ENCODE measurements at regions not wholly inside any gene's neighbourhood (a gene's known extent, or its start where the extent isn't known, plus 50 kb on each side); places are given as distances from the start of the nearest gene placed in this dataset.

DNA sequence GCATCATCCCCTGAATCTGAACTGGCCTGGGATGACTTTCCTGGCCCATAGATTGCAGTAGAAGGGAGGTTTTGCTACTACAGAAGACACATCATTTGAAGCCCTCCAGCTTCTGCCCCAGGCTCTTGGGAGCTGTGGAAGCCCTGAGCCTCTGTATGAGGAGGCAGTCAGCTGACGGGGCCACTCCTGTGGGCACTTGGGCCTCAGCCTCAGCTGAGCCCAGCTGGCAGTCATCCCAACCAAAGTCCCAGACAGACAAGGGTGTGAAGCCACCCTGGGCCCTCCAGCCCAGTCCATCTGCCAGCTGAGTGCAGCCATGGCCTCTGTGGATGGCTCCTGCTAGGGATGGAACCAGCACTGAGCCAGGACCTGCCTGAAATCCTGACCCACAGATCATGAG is 502.3 kb upstream of the HS6ST1 start:
- H3K4me3 Mint-ChIP-seq, result no peak overlapping the region

DNA sequence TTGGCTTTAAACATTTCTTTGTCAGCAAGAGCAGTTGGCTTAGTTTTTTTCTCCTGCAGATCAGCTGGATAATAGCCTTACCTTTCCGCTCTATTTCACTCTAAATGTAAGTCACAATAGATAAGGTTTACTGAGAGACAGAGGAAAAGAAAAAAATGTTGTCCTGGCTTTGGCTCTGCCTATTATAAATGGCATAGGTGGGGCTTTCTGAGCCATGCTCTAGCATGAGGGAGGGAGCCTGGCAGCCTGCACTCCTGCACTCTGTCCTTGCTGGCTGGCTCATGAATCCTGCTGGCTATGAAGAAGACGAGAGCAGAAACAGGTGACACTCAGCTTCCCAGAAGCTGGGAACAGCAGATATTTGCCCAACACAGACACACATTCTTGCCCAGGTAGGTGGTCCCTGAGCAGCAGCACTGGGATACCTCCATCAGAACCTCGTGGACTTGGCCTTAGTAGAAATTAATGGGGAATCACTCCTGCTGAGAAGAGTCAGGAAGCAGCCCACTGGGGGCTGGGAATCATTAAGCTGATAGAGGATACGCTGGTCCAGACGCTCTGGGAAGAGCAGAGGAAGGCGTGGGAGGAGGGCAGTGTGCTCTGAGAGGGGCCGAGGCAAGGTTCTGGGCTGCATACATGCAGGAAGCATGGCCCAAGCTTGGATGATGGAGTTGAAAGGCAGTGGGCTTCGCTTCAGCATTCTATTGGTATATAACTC is 514.4 kb upstream of the HS6ST1 start:
- Mint-ChIP-seq H3K9me3 (no peaks in the 10 kb centered on the region), H3K4me3 (no peak overlapping the region), H3K27ac (no peak overlapping the region), H3K4me1 (ENCODE audit: low read depth) (no peaks in the 10 kb centered on the region), H3K36me3 (ENCODE audit: insufficient read depth in 2 of 2) (no peaks in the 10 kb centered on the region), H3K27me3 (ENCODE audit: low read depth) (no peaks in the 10 kb centered on the region)
- DNase-seq, result no peak
- no peak for ATAC-seq (replicated peaks in 1 of 2)

More for the DNA sequence above, 502.3 kb upstream of the HS6ST1 start:
- no peak for ATAC-seq (replicated peaks in 1 of 2)
- H3K9me3 Mint-ChIP-seq, result peaks cover 0 to 3% of the 10 kb centered on the region in 2 donors
- no peak overlapping the region for H3K27ac Mint-ChIP-seq
- H3K36me3 Mint-ChIP-seq (ENCODE audit: insufficient read depth in 2 of 2), result no peaks in the 10 kb centered on the region
- H3K4me1 Mint-ChIP-seq (ENCODE audit: low read depth), result no peaks in the 10 kb centered on the region
- no peak for DNase-seq
- no peaks in the 10 kb centered on the region for H3K27me3 Mint-ChIP-seq (ENCODE audit: low read depth)

DNA sequence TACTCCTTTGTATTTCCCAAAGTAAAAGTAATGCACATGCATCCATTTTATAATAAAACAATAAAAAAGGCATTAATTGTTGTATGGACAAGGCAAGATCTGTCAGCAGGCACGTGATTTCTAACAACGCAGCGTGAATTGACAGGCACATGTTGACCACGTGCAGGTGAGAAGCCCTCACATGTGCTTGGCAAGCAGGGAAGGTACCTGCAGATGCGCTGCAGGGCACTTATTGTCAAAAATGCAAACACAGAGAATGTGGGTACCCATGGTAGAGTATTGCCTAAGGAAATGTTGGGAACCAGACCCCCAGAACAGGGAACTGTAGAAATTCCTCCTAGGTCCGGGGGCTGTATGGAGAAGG is 515.0 kb upstream of the HS6ST1 start:
- DNase-seq (no peak), ATAC-seq (replicated peaks in 1 of 2) (no peak)
- H3K9me3 Mint-ChIP-seq, result no peaks in the 10 kb centered on the region
- no peaks in the 10 kb centered on the region for H3K36me3 Mint-ChIP-seq (ENCODE audit: insufficient read depth in 2 of 2)
- H3K27ac Mint-ChIP-seq, result no peak overlapping the region
- H3K4me1 Mint-ChIP-seq (ENCODE audit: low read depth), result no peaks in the 10 kb centered on the region
- H3K4me3 Mint-ChIP-seq, result no peak overlapping the region
- H3K27me3 Mint-ChIP-seq (ENCODE audit: low read depth), result no peaks in the 10 kb centered on the region

DNA sequence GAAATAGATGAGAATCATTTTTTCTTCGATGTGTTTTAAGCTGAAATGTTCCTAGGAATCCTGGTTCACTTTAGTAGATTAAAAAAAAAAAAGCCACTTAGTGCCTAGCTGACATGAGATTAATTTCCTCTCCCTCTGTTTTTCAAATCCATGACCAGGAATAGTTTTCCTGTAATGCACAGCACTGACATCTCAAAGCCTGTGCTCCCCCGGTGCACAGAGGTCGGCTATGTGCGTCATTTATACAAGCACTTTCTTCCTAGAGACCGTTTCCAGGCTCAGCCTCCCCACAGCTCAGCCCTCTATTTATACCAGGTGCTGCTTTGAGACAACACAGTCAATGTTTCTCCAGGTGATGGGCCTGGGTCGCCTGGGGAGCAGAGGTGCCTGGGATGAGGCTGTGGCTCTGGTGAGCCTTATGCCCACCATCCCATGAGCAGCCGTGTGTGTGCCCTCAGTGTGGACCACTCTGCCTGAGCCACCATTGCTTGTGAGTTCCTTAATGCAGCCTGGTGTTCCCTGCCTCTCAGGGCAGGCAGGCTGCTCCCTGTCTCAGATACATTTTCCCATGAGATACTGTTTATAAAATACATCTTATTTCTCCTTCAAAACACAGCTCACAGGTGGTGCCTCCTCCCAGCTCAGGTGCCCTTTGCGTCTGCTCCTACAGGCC is 515.7 kb upstream of the HS6ST1 start:
- DNase-seq (no peak), ATAC-seq (replicated peaks in 1 of 2) (no peak)
- Mint-ChIP-seq H3K36me3 (ENCODE audit: insufficient read depth in 2 of 2) (no peaks in the 10 kb centered on the region), H3K27ac (no peak overlapping the region), H3K27me3 (ENCODE audit: low read depth) (peaks cover 5% of the 10 kb centered on the region), H3K4me3 (no peak overlapping the region), H3K4me1 (ENCODE audit: low read depth) (no peaks in the 10 kb centered on the region), H3K9me3 (no peaks in the 10 kb centered on the region)

DNA sequence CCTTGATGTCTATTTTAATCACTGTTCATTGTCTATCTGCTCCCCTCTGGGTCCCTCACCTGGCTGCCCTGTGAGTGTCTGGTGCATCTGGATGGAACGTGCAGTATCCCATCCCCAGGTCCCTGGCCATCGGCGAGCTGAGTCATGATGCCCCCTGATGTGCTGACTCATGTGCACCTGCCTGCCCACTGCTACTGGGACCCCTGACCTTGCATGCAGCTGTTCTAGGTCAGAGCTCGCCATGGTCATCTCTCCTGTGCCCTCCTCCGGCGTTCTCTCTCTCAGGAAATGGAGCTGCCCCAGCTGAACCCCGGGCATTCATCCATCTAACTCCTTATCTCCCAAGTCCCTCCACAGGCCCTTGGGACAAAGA is 516.2 kb upstream of the HS6ST1 start:
- Mint-ChIP-seq H3K4me1 (ENCODE audit: low read depth) (no peaks in the 10 kb centered on the region), H3K4me3 (no peak overlapping the region), H3K27ac (no peak overlapping the region), H3K9me3 (no peaks in the 10 kb centered on the region), H3K36me3 (ENCODE audit: insufficient read depth in 2 of 2) (no peaks in the 10 kb centered on the region), H3K27me3 (ENCODE audit: low read depth) (peaks cover 5% of the 10 kb centered on the region)
- DNase-seq (no peak), ATAC-seq (replicated peaks in 1 of 2) (no peak)

DNA sequence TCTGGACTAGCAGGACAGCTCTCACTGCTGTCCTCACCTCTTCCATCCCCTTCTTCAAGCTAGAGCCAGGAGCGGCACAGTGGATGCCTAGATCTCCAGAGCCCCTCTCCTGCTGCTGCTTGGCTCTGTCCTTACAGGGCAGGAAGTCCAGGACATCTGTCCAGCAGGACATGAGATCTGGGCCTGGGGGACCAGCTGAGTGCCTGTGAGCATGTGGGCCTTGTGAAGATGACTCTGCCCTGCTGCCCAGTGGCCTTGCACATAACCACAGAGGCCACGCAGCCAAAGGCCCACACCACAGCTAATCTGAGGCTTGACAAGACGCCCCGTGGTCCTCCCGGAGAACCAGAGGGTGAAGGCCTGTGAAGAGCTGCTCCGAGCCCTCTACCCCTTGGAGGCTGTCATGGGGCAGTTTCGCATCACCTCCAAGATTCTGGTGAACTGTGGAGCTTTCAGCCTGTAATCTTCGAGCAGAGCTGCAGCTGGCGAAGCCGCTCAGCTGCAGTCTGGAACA is 516.7 kb upstream of the HS6ST1 start:
- Mint-ChIP-seq H3K36me3 (ENCODE audit: insufficient read depth in 2 of 2) (no peaks in the 10 kb centered on the region), H3K27ac (no peak overlapping the region), H3K27me3 (ENCODE audit: low read depth) (peaks cover 5% of the 10 kb centered on the region), H3K4me1 (ENCODE audit: low read depth) (no peaks in the 10 kb centered on the region), H3K4me3 (no peak overlapping the region), H3K9me3 (no peaks in the 10 kb centered on the region)
- no peak for DNase-seq
- no peak for ATAC-seq (replicated peaks in 1 of 2)

DNA sequence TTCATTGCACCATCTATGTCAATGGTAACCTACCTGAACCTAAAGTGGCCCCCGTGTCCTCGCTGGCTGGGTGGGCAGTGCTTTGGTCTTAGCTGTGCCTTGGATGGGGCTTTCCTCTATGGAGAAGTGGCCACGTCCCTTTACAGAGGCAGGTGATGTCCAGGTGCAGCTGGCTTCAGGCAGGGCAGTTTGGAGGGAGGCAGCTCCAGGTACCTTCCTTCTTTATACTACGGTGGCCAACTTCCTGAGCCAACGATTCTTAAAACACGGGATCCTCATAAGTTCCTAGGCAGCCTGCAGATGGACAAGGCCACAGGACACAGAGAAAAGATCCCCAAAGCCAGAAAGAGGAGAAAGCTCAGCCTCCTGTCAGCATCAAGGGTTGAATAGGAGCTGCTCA is 517.3 kb upstream of the HS6ST1 start:
- Mint-ChIP-seq H3K4me1 (ENCODE audit: low read depth) (no peaks in the 10 kb centered on the region), H3K36me3 (ENCODE audit: insufficient read depth in 2 of 2) (no peaks in the 10 kb centered on the region), H3K9me3 (no peaks in the 10 kb centered on the region), H3K27ac (no peak overlapping the region), H3K27me3 (ENCODE audit: low read depth) (peaks cover 5% of the 10 kb centered on the region), H3K4me3 (no peak overlapping the region)
- no peak for ATAC-seq (replicated peaks in 1 of 2)
- no peak for DNase-seq

DNA sequence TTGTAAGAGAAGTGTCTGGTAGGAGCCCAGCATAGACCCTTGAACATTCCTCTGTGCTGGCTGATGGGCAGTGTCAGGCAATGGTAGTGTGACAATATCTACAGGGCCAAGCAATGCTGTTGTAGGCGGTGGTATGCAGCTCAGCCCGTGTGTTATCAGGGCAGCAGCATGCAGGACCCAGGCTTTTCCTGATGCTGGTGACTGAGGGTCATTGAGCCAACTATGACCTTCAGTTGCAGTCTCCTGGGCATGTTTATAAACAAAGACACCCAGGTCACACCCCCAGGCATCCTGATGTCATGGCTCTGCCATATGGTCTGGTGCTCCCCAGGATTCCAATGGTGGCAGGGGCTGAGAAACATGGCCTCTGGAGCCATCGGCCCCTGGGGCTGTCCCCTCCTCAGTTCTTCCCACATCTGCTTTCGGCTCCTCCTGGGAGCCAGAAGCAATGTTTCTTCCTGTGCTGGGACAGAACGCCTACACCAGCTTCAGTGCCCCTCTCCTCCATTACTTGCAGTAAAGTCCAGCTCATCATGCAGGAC is 518.0 kb upstream of the HS6ST1 start:
- no peak overlapping the region for H3K27ac Mint-ChIP-seq
- no peaks in the 10 kb centered on the region for H3K9me3 Mint-ChIP-seq
- no peak overlapping the region for H3K4me3 Mint-ChIP-seq
- H3K27me3 Mint-ChIP-seq (ENCODE audit: low read depth), result peaks cover 5% of the 10 kb centered on the region
- no peak for DNase-seq
- H3K4me1 Mint-ChIP-seq (ENCODE audit: low read depth), result no peaks in the 10 kb centered on the region
- no peaks in the 10 kb centered on the region for H3K36me3 Mint-ChIP-seq (ENCODE audit: insufficient read depth in 2 of 2)
- ATAC-seq (replicated peaks in 1 of 2), result no peak

DNA sequence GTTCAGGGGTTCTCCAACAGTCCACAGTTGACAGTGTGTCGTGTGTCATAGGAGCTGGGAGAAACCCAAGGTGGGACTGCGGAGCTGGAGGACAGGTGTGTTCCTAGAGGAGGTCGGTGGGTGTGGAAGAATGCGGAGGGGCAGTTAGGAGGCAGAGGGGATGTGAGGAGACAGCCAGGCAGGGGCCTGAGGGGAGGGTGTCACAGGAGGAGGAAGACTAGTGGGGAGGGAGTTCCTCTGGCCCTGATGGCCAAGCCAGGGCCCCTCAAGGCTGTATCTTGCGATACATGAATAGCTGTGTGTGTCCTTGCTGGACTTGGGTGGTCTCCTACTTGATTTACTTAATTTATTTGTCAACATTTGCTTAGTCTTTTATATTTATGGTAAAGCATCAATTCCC is 519.6 kb upstream of the HS6ST1 start:
- Mint-ChIP-seq H3K27ac (no peak overlapping the region), H3K27me3 (ENCODE audit: low read depth) (peaks cover 5% of the 10 kb centered on the region), H3K9me3 (no peaks in the 10 kb centered on the region), H3K4me3 (no peak overlapping the region), H3K36me3 (ENCODE audit: insufficient read depth in 2 of 2) (no peaks in the 10 kb centered on the region), H3K4me1 (ENCODE audit: low read depth) (no peaks in the 10 kb centered on the region)
- DNase-seq, result no peak
- no peak for ATAC-seq (replicated peaks in 1 of 2)

DNA sequence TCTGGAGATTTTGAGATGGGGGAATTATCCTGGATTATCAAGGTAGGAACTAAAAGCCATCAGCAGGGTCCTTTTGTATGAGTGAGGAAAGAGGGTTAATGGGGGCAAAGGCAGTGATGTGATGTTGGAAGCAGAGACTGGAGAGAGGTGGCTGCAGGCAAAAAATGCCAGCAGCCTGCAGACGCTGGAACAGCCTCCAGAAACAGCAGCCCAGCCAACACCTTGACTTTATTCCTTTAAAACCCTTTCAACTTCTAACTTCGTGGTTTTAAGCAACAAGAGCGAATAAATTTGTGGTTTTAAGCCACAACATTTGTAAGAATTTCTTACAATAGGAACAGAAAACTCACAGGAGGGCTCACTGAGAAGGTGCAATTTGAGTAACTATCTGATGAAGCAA is 523.1 kb upstream of the HS6ST1 start:
- Mint-ChIP-seq H3K9me3 (no peaks in the 10 kb centered on the region), H3K27ac (no peak overlapping the region), H3K4me3 (no peak overlapping the region), H3K4me1 (ENCODE audit: low read depth) (no peaks in the 10 kb centered on the region), H3K27me3 (ENCODE audit: low read depth) (peaks cover 5% of the 10 kb centered on the region), H3K36me3 (ENCODE audit: insufficient read depth in 2 of 2) (no peaks in the 10 kb centered on the region)
- DNase-seq, result no peak
- ATAC-seq (replicated peaks in 1 of 2), result no peak

DNA sequence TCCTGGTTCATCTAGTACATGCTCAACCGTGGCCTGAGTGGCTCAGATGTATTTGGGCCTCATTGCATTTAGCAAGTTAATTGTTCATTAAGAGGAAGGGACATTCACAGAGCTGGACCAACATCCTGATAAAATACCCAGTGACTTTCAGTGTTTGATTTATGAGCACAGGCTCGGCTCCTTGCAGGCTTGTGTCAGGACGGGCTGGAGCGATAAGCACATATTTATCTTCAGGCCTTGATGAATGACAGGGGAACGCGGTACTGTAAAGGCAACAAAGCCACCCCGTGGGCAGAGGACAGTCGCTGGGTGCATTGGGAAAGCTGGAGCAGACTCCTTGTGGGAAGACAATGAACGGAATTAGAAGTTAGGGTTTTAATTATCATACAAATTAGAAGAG is 548.6 kb upstream of the HS6ST1 start:
- no peak overlapping the region for H3K4me3 Mint-ChIP-seq
- no peaks in the 10 kb centered on the region for H3K4me1 Mint-ChIP-seq (ENCODE audit: low read depth)
- ATAC-seq (replicated peaks in 1 of 2) (no peak), DNase-seq (no peak)
- no peaks in the 10 kb centered on the region for H3K36me3 Mint-ChIP-seq (ENCODE audit: insufficient read depth in 2 of 2)
- H3K9me3 Mint-ChIP-seq, result no peaks in the 10 kb centered on the region
- H3K27ac Mint-ChIP-seq, result no peak overlapping the region
- H3K27me3 Mint-ChIP-seq (ENCODE audit: low read depth), result no peaks in the 10 kb centered on the region

DNA sequence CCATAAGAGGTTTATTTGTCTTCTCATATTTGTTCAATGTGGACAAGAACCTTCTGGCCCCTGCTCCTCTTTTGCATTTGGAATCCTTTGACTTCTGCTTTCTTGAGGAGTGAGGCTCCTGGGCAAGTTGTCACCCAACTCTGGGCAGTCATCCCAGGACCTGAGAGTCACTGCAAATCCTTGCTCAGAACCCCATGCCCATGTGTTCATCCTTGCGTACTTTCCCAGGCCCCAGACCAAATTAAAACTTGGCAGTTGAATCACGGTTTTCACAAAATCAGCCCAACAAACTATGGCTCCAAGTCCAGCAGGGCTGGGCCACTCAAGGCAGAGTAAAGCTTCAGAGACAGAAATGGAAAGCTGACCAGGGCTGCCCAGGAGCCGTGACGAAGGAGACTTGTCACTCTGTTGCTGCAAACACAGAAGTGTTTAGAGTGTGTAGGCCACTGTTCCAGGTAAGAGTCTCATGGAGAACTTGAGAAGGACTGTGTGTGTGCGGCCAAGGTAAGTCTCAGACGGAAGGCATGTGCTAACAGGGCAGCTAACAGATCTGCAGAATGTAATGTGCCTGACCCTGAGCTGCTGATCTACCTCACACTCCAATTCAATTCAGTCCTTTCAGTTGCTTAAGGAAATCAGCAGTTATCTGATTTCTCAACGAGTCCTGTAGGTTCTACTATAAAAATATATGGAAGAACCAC is 549.4 kb upstream of the HS6ST1 start:
- Mint-ChIP-seq H3K4me1 (ENCODE audit: low read depth) (no peaks in the 10 kb centered on the region), H3K27me3 (ENCODE audit: low read depth) (no peaks in the 10 kb centered on the region), H3K9me3 (peaks cover 0 to 1% of the 10 kb centered on the region in 2 donors), H3K36me3 (ENCODE audit: insufficient read depth in 2 of 2) (no peaks in the 10 kb centered on the region), H3K27ac (no peak overlapping the region), H3K4me3 (no peak overlapping the region)
- DNase-seq, result no peak
- no peak for ATAC-seq (replicated peaks in 1 of 2)
